ENCODE measurements at regions not wholly inside any gene's neighbourhood (a gene's known extent, or its start where the extent isn't known, plus 50 kb on each side); places are given as distances from the start of the nearest gene placed in this dataset.

DNA sequence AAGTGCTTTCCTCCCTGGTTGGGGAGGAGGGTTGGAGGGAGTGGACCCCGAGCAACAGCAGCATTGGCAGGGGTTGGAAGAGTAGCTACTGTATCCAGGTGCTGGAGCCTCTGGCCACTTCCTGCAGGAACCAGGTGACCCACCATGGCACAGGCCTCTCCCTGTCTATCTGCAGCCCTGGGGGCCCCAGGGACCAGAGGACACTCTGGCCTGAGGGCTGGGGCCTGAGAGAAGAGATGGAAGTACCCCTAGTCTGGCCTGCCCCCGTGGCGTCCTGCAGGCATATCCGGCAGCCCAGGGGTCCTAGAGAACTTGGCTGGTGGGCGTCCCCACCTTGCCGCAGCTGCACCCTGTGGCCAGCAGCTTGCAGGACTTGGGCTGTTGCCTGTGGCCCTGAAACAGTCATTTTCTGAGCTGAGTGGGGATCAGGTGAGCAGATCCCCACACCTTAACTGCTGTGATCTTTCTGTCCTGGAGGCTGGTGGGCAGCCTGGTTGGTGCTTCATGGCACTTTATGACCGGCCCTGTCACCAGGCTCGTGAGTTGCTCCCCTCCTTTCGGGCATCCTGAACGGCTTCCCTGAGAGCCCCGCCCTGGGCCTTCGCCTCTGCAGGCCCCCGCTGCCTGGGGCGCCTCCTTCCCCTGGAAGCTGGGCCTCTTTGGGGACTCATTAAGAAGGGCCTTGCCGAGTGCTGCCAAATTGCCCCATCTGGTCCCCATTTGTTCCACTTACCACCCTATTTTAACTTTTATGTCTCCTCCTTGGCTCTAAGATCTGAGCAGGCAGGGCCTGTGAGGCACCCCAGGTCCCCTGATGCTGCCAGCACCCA is 298.6 kb downstream of the SEC14L1 start:
- Histone ChIP-seq H4K20me1 (ENCODE audit: low read length) (peaks cover 32% of the 10 kb centered on the region; the same call in 1 of the 2 replicates), H3K4me3 (ENCODE audit: low read length) (no peak overlapping the region), H3K27ac (ENCODE audit: low read length) (no peak overlapping the region), H2AFZ (ENCODE audit: low read length) (no peak overlapping the region), H3K36me3 (ENCODE audit: low read depth, low read length) (peaks cover 11% of the 10 kb centered on the region; the same call in 1 of the 2 replicates), H3K9me3 (ENCODE audit: low read length) (no peaks in the 10 kb centered on the region), H3K9me2 (replicated peaks; ENCODE audit: low read length) (no peaks in the 10 kb centered on the region), H3K27me3 (ENCODE audit: low read length) (no peaks in the 10 kb centered on the region), H3K4me2 (ENCODE audit: low read length) (no peak overlapping the region), H3K79me2 (ENCODE audit: low read length) (peaks cover 76% of the 10 kb centered on the region), H3F3A (ENCODE audit: low read length, unreplicated experiment) (no peaks in the 10 kb centered on the region), H3K4me1 (ENCODE audit: insufficient read depth, low read length) (no peaks in the 10 kb centered on the region), H3K9ac (ENCODE audit: low read length) (no peak overlapping the region)
- intact Hi-C loops (cut with micrococcal nuclease) = no loop called here
- no peak for TF ChIP-seq EZH2phosphoT487 (IDR thresholded peaks at IDR 0.05; ENCODE audit: borderline replicate concordance, low read length)
- TF ChIP-seq EZH2 (IDR thresholded peaks at IDR 0.05; ENCODE audit: low read length, unreplicated experiment) = no peak
- TF ChIP-seq, protein P1, sequence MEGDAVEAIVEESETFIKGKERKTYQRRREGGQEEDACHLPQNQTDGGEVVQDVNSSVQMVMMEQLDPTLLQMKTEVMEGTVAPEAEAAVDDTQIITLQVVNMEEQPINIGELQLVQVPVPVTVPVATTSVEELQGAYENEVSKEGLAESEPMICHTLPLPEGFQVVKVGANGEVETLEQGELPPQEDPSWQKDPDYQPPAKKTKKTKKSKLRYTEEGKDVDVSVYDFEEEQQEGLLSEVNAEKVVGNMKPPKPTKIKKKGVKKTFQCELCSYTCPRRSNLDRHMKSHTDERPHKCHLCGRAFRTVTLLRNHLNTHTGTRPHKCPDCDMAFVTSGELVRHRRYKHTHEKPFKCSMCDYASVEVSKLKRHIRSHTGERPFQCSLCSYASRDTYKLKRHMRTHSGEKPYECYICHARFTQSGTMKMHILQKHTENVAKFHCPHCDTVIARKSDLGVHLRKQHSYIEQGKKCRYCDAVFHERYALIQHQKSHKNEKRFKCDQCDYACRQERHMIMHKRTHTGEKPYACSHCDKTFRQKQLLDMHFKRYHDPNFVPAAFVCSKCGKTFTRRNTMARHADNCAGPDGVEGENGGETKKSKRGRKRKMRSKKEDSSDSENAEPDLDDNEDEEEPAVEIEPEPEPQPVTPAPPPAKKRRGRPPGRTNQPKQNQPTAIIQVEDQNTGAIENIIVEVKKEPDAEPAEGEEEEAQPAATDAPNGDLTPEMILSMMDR (conservative IDR thresholded peaks at IDR 0.05; ENCODE audit: low read depth, low read length) = no peak
- ATAC-seq = no peak
- ChIA-PET POLR2A (ENCODE audit: unreplicated experiment) (no interaction called here), CTCF (no interaction called here)
- no TSS peak for BruUV-seq (replicated peaks)
- no peak for DNase-seq

DNA sequence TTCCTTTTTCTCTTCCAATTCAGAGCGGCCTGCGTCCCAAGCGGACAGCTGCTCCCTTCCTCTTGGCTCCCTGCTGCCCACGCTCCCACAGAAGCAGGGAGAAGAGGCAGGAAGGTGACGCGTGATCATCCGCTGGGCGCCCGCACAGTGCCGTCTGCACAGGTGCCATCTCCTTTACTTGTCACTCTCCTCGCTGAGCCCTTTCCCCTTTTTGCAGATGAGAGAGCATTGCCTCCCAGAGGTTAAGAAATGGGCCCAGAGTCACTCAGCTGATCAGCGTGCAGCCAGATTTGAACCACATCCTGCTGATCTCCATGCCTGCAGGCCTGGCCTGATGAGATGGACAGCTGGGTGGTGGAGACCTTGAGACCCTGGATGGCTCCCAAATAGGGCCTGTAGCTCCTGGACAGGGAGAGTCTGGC is 299.8 kb downstream of the SEC14L1 start:
- H3K36me3 ChIP-seq (ENCODE audit: low read depth, low read length) = peaks cover 6% of the 10 kb centered on the region; the same call in 1 of the 2 replicates
- H3K79me2 ChIP-seq (ENCODE audit: low read length) = peaks cover 64% of the 10 kb centered on the region
- no peak overlapping the region for H2AFZ ChIP-seq (ENCODE audit: low read length)
- no peaks in the 10 kb centered on the region for H3K9me2 ChIP-seq (replicated peaks; ENCODE audit: low read length)
- H3K4me2 ChIP-seq (ENCODE audit: low read length) = no peak overlapping the region
- H3K4me3 ChIP-seq (ENCODE audit: low read length) = no peak overlapping the region
- POLR2A ChIA-PET (ENCODE audit: unreplicated experiment) = no interaction called here
- no peaks in the 10 kb centered on the region for H3K27me3 ChIP-seq (ENCODE audit: low read length)
- no peaks in the 10 kb centered on the region for H3K4me1 ChIP-seq (ENCODE audit: insufficient read depth, low read length)
- no peaks in the 10 kb centered on the region for H3K9me3 ChIP-seq (ENCODE audit: low read length)
- CTCF ChIA-PET = no interaction called here
- no peaks in the 10 kb centered on the region for H3F3A ChIP-seq (ENCODE audit: low read length, unreplicated experiment)
- DNase-seq (no peak), ATAC-seq (no peak)
- H3K27ac ChIP-seq (ENCODE audit: low read length) = no peak overlapping the region
- peaks cover 26% of the 10 kb centered on the region; the same call in 1 of the 2 replicates for H4K20me1 ChIP-seq (ENCODE audit: low read length)
- intact Hi-C loops (cut with micrococcal nuclease) = no loop called here
- no peak overlapping the region for H3K9ac ChIP-seq (ENCODE audit: low read length)
- TF ChIP-seq, protein P1 (conservative IDR thresholded peaks at IDR 0.05; ENCODE audit: low read depth, low read length) = no peak
- no peak for TF ChIP-seq EZH2phosphoT487 (IDR thresholded peaks at IDR 0.05; ENCODE audit: borderline replicate concordance, low read length)
- no peak for TF ChIP-seq EZH2 (IDR thresholded peaks at IDR 0.05; ENCODE audit: low read length, unreplicated experiment)
- BruUV-seq (replicated peaks) = no TSS peak

Measured in PC-3 (cell line).